ENCODE measurements at regions not wholly inside any gene's neighbourhood (a gene's known extent, or its start where the extent isn't known, plus 50 kb on each side); places are given as distances from the start of the nearest gene placed in this dataset.

DNA sequence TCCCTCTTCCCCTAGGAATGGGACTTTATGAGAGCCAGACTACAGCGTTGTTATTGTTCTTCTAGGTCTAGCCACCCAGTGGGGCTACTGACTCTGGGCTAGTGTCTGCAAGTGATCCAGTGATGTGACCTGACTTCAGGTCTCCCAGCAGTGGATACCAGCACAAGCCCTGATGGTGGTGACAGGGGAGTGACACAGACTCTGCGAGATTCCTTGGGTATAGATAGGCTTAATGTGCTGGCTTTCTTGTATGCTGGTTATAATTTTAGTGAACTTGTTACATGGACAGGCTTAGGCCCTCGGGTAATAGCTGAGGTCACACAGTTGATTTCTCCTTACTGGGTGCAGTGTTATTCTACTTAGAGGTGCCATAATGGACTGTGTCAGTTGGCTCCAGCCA, 106.9 kb downstream of the TBC1D30 start:
- no peak for DNase-seq

GRCh38 chr12:64931981-64932380, 107.5 kb downstream of the TBC1D30 start:
- no peak for DNase-seq

- no peak for DNase-seq
These were observed 109.3 kb downstream of the TBC1D30 start for GRCh38 chr12:64933791-64934190.

- no peak for DNase-seq
These were observed 113.0 kb downstream of the TBC1D30 start for GRCh38 chr12:64937452-64937851.

GRCh38 chr12:64938179-64938578, 113.7 kb downstream of the TBC1D30 start:
- no peak for DNase-seq

DNA sequence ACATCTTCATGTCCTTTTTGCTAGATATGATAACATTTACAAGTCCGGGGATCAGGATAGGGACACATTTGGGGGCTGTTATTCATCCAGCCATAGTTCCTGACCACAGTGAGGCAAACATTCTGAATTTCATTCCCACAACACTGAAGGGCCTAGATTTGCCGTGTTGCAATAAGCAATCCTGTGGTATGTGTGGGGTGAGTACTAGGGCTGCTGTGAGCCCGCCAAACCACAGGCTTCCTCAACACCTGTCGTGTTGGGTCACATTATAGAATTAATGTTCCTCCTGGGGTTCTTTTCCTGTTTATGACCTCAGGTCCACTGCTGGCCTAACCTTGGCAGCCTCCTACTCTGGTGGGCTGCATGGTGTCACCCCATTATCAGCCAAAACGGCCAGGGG, 119.2 kb downstream of the TBC1D30 start:
- DNase-seq: no peak

DNA sequence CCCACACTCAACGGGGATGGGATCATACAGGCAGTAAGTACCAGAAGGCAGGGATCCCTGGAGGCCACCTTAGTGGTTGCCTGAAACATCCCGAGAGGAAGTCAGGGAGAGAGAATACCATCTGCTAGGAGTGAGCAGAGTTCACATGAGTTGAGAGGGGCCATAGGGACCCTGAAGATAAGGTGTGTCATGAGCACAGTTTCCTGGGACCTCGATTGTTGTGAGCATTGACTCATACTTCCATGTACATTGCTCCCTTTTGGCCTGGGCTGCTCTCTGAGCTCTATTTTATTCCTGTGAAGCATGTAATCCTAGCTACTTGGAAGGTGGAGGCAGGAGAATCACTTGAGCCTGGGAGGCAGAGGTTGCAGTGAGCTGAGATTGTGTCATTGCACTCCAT, 120.5 kb downstream of the TBC1D30 start:
- DNase-seq: no peak

DNA sequence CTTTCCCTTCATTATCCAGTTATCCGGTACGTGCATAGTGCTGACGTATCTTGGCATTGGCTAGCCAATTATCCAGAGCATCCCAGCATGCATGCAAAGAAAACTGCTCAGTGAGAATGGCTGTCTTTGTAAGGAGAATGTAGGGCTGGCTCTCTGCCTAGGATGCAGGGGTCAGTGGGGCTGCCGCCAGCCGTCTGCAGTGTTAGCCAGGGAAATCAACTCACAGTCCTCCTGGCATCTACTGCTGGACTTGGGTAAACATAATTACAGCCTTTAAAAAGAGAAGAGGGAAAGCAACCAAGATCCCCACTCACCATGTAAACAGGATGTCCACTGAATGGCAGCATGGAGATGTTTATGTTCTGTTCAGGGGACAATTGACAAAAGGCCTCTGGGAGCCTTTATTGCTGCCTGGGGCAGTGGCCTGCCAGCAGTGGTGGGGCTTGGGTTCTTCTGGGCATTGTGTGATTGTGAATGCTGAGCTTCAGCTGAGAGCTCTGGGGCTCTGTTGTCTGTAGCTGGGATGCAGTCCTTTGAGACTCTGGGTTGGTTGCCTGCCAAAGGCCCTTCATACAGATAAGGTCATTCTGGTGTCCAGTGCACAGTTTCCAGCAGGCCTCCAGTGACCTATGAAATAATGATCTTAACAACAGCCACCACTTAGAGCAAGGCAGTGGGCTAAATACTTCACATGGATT, 121.8 kb downstream of the TBC1D30 start:
- DNase-seq: peak; percentile 88

- no peak for DNase-seq
These were observed 126.4 kb downstream of the TBC1D30 start for GRCh38 chr12:64950711-64951298.

DNA sequence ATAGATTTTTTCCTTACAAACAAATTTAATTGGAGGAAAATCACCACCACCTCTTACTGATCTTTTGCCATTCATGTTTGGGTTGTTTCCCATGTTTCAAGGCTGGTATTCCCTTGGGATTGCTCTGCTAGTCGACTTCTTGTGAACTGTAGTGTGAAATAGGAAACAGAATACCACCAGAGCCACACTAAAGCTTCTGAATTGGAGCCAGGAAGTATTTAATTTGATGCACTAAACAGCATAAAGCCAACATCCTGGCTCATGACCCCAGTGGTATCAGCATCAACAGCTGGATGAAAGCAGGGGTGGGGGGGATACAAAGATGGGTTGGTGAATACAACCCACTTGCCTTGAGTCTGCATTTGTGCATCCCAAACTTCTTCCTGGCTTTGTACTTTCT, 127.5 kb downstream of the TBC1D30 start:
- no peak for DNase-seq

GRCh38 chr12:64955746-64956145, 131.3 kb downstream of the TBC1D30 start:
- DNase-seq: no peak

DNA sequence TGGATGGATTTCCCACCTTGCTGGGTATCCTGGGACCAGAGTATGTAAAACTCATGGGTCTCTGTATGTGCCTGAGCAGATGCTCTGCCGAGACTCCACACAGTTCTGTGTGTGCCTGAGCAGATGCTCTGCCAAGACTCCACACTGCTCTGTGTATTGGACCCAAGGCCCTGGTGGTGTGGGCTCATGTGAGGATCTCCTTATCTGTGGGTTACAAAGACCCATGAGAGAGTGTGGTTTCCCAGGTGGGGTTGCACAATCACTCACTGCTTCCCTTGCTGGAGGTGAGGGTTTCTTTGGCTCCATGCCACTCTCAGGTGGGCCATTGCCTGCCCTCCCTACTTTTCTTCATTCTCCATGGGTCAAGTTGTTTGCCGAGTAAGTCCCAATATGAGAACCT, 141.5 kb downstream of the TBC1D30 start:
- no peak for DNase-seq

DNA sequence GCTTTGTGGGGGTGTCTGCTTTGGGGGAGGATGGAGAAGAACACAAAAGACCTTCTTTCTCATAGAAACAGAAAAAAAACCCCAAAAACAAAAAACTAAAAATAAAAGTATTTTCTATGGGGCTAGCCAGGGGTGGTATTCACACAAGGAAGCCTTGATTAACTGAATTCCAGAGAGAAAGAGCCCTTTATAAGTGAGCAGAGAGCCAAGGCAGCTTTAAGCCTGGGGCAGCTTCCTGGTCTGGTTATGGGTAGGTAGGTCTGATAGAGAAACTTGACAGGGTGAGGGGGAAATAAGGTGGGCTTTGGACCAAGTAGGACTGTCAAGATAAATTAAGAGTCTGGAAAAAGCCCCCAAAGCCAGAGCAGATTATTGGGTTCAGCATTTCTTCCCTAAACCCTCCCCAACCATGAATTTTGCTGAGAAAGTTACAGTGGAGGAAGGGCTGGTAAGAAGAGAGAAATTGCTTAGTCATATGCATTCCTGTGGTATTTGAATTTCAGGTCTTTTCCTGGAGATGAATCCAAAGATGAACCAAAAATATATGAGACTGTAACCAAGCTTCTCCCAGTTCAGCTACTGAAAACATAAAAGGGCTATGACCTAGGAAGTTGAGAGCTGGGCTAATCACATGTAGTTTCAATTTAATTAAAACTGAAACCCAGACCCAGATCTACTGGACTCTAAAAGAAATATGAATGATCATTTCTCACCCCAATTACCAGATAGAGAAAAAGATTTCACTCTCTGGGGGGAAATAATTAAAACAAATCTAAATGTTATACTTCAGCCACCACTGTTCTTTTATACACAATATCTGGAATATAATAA, 144.8 kb downstream of the TBC1D30 start:
- DNase-seq: no peak

DNA sequence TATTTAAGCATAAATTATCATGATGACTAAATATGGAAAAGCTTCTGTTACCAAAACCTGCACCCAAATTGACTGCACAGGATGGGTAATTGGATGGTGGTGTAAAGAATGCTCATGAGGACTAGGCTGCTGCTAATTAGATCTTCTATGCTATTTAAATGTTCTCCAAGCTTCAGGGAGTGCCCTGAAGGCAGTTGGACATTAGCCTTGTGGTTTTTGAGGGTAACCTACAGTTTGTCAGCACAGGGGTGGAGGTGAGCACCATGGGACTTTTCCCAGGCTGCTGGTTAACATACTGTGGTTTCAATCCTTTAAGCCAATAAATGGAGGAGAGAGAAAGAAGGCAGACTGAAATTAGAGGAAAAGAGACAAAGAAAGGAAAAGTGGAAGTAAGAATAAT, 145.0 kb downstream of the WIF1 start:
- no peak for DNase-seq

DNA sequence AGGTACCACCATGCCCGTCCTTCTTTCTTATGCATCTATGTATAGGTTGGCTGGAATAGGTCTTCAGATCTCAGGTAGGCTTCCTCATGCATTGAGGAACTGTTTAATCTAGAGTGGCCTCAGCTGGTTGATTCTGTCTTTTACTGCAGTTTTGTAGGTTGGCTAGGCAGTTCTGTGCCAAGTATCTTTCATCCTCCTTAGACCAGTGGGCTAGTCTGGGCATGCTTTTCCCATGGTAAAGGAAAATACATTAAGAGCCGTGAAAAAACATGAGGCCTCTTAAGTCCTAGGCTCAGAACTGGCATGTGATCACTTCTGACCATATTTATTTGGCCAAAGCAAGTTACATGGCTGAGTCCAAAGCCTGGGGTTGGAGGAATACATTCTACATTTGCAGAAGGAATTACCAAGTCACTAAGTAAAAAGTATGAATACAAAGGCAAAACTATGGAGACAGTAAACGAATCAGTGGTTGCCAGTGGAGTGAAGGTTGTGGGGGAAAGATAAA, 137.3 kb downstream of the WIF1 start:
- DNase-seq: no peak

DNA sequence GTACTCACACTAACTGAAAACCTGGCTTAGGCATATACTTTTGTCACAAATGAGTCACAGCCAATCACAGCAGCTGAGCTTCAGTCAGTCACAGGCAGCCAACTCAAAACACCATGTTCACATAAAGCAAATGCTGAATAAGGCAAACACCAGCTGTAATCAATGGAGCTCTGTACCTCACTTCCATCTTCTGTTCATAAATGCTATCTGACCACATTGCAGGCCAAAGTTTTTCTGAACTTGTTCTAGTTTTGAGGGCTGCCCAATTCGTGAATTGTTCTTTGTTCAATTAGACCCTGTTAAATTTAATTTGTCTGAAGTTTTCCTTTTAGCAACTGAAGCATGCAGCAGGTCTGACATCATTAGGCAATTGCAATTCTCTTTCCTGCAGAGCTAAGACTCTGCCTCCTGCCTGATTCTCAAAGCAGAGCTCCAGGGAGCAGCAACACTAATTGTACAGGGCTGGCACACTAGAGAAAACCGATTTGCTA, 129.9 kb downstream of the WIF1 start:
- no peak for DNase-seq

DNA sequence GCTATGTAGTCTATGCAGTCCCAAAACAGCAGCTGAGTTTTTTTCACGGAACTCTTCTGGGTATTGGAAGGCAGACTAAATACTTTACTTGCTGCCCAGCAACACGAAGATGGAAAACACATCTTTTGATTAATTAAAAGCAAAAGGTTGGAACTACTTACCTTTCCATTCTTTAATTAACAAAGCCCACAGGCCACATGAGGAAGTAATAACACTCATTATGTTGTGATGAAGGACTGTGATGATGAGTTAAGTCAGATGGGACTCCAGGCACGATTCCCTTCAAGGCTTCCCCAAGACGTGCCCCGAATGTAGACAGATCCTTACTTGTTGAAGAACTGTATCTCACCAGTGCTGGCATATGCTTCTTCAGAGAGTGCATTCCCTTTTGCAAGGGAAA, 129.0 kb downstream of the WIF1 start:
- DNase-seq: no peak

DNA sequence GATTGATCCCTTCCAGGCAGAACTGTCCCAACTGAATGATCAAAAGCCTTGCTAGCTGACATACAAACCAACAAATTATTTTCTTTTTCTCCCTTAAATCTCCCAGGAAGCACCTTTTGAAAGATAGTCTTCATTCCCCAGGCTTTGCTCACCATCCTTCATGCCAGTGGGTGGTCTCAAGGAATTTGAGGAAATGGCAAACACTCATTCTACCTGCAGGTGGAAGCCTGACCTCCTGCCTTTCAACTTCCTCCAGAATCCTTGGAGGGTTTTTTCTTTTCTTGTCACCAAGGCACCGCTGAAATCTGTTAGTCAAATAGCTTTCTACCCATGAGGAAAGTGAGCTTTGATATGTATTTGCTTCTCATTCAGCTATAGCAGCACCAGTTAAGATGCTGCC, 128.5 kb downstream of the WIF1 start:
- no peak for DNase-seq

DNA sequence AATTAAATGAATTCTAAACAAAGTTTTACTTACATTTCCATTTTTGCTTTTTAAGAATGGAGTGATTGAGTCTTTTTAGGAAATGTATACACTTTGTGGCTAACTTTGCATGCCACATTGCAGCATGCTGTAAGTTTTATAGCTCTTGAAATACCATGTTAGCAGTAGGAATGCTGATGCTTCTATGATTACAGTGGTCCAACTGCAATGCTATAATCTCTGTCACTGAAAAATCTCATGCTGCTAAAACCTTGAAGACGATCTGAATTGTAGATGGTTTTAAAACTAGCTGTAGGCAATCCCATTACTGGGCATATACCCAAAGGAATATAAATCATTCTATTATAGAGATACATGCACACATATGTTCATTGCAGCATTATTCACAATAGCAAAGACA, 127.6 kb downstream of the WIF1 start:
- no peak for DNase-seq

- DNase-seq: no peak
These were observed 125.3 kb downstream of the WIF1 start for GRCh38 chr12:64995816-64996215.

DNA sequence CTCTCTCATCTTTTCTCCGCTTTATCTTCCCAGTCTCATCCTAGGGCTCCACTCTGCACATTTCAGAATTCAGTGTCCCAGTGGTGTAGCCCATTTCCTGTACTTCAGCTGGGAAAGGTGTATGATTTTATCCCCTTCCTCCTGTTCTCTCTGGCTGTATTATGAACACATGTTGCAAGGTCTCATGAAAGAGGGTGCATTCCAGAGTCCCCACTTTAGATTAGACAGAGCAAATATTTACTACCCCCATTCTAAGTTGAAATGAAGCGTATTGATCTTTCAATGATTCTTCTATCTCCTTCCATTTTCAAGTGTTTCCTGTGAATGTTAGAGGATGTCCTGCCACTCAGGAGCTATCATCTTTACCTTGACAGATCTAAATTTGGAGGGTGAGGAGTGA, 123.2 kb downstream of the WIF1 start:
- no peak for DNase-seq

DNA sequence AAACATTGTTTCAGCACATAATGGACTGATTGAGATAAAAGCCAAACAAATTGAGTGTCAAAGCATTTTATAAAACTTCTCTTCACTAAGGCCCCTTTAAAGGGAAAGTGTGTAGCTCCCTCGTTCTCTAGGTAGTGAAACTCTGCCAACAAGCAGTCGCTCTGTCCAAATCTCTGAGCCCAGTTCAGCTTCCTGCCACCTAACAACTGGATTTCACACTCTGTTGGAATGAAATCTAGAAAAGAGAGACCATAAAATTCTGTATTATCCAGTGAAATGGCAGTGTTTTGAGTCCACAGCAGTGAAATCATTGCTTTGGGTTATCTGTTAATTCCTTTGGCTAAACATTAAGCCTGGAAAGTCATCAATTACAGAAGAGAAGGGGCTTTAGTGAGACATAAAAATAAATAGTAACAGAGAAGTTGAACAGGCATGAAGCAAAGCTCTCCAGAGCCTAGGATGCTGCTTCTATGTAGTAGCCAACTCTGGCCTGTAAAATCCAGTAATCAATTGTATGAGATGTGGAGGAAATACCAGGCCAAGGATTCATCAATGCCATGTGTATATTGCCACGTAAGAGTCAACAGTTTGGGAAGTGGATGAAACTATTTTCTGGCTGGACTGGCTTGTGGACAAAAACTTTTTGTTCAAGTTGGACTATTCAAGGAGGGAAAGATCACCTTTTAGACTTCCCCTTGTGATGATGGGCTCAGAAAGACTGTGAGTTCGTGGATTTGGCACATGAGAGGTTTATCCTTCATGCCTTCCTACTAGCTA, 122.5 kb downstream of the WIF1 start:
- DNase-seq: peak; percentile 66

- no peak for DNase-seq
These were observed 122.0 kb downstream of the WIF1 start for GRCh38 chr12:64999148-64999425.
